NOMO-1 treated with DMSO at 0.1 percent for 48 hours (cell line): ENCODE measurements at regions not wholly inside any gene's neighbourhood (a gene's known extent, or its start where the extent isn't known, plus 50 kb on each side); places are given as distances from the start of the nearest gene placed in this dataset.

ENCODE experiments used
- DNase-seq: peaks from one replicate; lab custom pipeline; 2025; ENCODE audit not compliant: unreplicated experiment; lab: John Stamatoyannopoulos, UW

- no peak for DNase-seq
Observed at GRCh38 chr1:77632216-77632615, 50.2 kb downstream of the ZZZ3 start.

- DNase-seq: no peak
Observed at GRCh38 chr1:77631751-77632150, 50.7 kb downstream of the ZZZ3 start.

- DNase-seq: no peak
Observed at GRCh38 chr1:77631302-77631701, 51.2 kb downstream of the ZZZ3 start.

DNA sequence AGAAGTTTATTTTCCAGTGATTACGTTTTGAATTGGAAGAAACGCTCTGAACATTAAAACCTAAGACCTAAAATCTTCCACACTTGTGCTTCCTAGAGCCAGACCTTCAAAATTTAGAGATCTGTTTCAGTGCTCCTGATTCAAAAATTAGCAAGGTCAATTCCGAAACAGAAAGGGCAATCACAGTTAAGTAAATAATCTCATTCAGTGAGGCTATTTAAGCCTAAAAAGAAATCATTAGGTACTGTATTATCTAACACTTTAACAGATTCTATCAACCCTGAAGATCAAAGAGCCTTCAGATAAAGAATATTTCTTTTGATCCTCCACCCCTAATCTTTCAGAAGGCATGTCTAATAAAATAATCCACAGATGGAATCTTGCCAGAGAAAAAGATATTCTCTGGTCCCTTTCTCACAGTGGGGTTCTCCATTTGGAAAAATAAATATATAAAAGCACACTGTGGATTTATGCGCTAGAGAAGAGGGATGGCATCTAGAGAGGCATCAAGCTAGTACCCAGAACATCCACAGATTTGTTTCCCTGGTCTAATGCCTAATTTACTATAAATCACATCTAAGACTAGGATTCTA is 54.4 kb downstream of the ZZZ3 start:
- DNase-seq: no peak

DNA sequence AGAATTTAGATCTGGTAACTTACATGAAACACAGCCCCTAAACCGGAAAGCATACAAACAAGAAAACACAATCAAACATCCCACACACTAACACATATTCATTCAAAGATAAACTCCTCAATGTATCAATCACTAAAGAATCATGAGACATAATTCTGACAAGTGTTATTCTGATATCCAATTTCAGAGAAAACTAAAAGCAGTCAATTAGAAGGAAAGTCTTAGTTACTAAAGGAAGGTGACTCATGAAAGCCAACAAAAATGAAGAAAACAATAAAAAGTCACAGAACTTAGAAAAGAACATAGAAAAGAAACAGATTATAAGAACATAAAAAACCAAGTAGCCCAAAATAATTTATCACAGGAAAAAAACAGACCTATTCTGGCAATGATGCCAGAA is 57.2 kb downstream of the ZZZ3 start:
- no peak for DNase-seq

GRCh38 chr1:77624102-77624501 is 58.4 kb downstream of the ZZZ3 start:
- no peak for DNase-seq

DNA sequence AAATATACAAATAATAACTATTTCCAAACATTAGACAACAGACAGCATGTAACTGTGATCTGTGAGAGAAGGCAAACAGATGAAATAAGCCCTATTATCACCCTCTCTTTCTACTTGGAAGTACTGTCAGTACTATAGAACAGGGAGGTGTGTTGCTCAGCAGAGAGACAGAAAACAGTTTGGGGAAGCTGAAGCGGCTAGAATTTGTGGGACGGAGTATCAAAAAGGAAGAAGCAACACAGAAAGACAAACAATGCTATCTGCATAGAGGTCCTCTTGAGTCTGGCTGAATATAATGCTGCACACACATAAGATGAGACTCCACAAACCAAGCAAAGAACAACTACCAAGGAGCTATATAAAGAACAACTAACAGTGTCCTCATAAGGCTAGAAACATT is 59.4 kb downstream of the ZZZ3 start:
- peak; percentile 10 for DNase-seq

GRCh38 chr1:77620273-77620672 is 62.2 kb downstream of the ZZZ3 start:
- DNase-seq: no peak

- DNase-seq: no peak
Observed at GRCh38 chr1:77614037-77614436, 68.4 kb downstream of the ZZZ3 start.
